Muscle of leg (tissue), 3 donors: ENCODE measurements at regions not wholly inside any gene's neighbourhood (a gene's known extent, or its start where the extent isn't known, plus 50 kb on each side); places are given as distances from the start of the nearest gene placed in this dataset.
A peak's percentile ranks its signal among the peaks of the same experiment; 100 is the strongest.
"Not testable (repeated sequence)": the region's sequence is repeated elsewhere in the genome, so short reads cannot be mapped to it uniquely, and the experiment has no call there.

Experiments used
- DNase-seq: peaks from one replicate; pipeline ENCODE4 v3.0.0; 2013
- H3K27ac ChIP-seq: one replicate; pipeline ENCODE4 v1.5.1; 2013; ENCODE audit warnings: mild to moderate bottlenecking, low read length, control low read depth
- H3K27me3 ChIP-seq: one replicate; pipeline ENCODE4 v1.6.1; 2013; ENCODE audit warnings: low read length; ENCODE audit not compliant: control insufficient read depth, insufficient read depth
- H3K36me3 ChIP-seq: one replicate; pipeline ENCODE4 v1.6.1; 2013; ENCODE audit warnings: low read length; ENCODE audit not compliant: control insufficient read depth, insufficient read depth
- H3K4me1 ChIP-seq: one replicate; pipeline ENCODE4 v1.6.1; 2013; ENCODE audit warnings: low read length; ENCODE audit not compliant: control insufficient read depth, insufficient read depth
- H3K4me3 ChIP-seq: one replicate; pipeline ENCODE4 v1.5.1; 2013; ENCODE audit warnings: low read length, control low read depth
- H3K9me3 ChIP-seq: replicated peaks from 2 replicates; pipeline ENCODE4 v1.6.1; 2013; ENCODE audit warnings: low read depth, low read length; ENCODE audit not compliant: control insufficient read depth
- WGBS: methylation state at CpG from one replicate; pipeline ENCODE4 v1.1.5; 2013; ENCODE audit warnings: missing lambda C conversion rate; ENCODE audit not compliant: insufficient coverage; 5-methylcytosine and 5-hydroxymethylcytosine counted together

GRCh38 chr7:82600531-82600930, 157.0 kb upstream of the CACNA2D1 start:
- DNase-seq = no peak
- no CpG with 5 or more reads among the region's 3 CpGs for WGBS
- Histone ChIP-seq H3K27me3 (no peaks in the 10 kb centered on the region), H3K36me3 (no peaks in the 10 kb centered on the region), H3K27ac (no peak overlapping the region), H3K4me3 (no peak overlapping the region), H3K4me1 (no peaks in the 10 kb centered on the region), H3K9me3 (no peaks in the 10 kb centered on the region)

- H3K4me1 ChIP-seq = no peaks in the 10 kb centered on the region
- H3K27ac ChIP-seq = no peak overlapping the region
- H3K4me3 ChIP-seq = no peak overlapping the region
- H3K36me3 ChIP-seq = no peaks in the 10 kb centered on the region
- DNase-seq = no peak
- no peaks in the 10 kb centered on the region for H3K27me3 ChIP-seq
- no peaks in the 10 kb centered on the region for H3K9me3 ChIP-seq
Measured at GRCh38 chr7:82599895-82600294, 156.3 kb upstream of the CACNA2D1 start.

GRCh38 chr7:82598958-82599357, 155.4 kb upstream of the CACNA2D1 start:
- Histone ChIP-seq H3K4me1 (no peaks in the 10 kb centered on the region), H3K27me3 (no peaks in the 10 kb centered on the region), H3K36me3 (no peaks in the 10 kb centered on the region), H3K27ac (no peak overlapping the region), H3K4me3 (no peak overlapping the region), H3K9me3 (no peaks in the 10 kb centered on the region)
- no CpG with 5 or more reads among the region's 1 CpG for WGBS
- no peak for DNase-seq

GRCh38 chr7:82595795-82596194, 152.2 kb upstream of the CACNA2D1 start:
- not testable (repeated sequence) for DNase-seq, H3K27ac ChIP-seq, H3K9me3 ChIP-seq, H3K4me3 ChIP-seq, H3K4me1 ChIP-seq, H3K36me3 ChIP-seq, H3K27me3 ChIP-seq
- no CpG with 5 or more reads among the region's 3 CpGs for WGBS

GRCh38 chr7:82595176-82595575, 151.6 kb upstream of the CACNA2D1 start:
- Histone ChIP-seq H3K27me3 (no peaks in the 10 kb centered on the region), H3K9me3 (no peaks in the 10 kb centered on the region), H3K4me3 (no peak overlapping the region), H3K27ac (no peak overlapping the region), H3K36me3 (no peaks in the 10 kb centered on the region), H3K4me1 (no peaks in the 10 kb centered on the region)
- no peak for DNase-seq

- Histone ChIP-seq H3K27ac (no peak overlapping the region), H3K36me3 (no peaks in the 10 kb centered on the region), H3K4me1 (no peaks in the 10 kb centered on the region), H3K27me3 (no peaks in the 10 kb centered on the region), H3K9me3 (no peaks in the 10 kb centered on the region), H3K4me3 (no peak overlapping the region)
- no CpG with 5 or more reads among the region's 6 CpGs for WGBS
- no peak for DNase-seq
Measured at GRCh38 chr7:82594665-82595064, 151.1 kb upstream of the CACNA2D1 start.

GRCh38 chr7:82593780-82594179, 150.2 kb upstream of the CACNA2D1 start:
- Histone ChIP-seq H3K4me1 (no peaks in the 10 kb centered on the region), H3K9me3 (no peaks in the 10 kb centered on the region), H3K4me3 (no peak overlapping the region), H3K27me3 (no peaks in the 10 kb centered on the region), H3K27ac (no peak overlapping the region), H3K36me3 (no peaks in the 10 kb centered on the region)
- DNase-seq = no peak
- no CpG with 5 or more reads among the region's 3 CpGs for WGBS

GRCh38 chr7:82592416-82592815, 148.8 kb upstream of the CACNA2D1 start:
- no CpG with 5 or more reads among the region's 1 CpG for WGBS
- H3K4me3 ChIP-seq = no peak overlapping the region
- no peak overlapping the region for H3K27ac ChIP-seq
- no peaks in the 10 kb centered on the region for H3K9me3 ChIP-seq
- H3K36me3 ChIP-seq = no peaks in the 10 kb centered on the region
- no peaks in the 10 kb centered on the region for H3K27me3 ChIP-seq
- DNase-seq = no peak
- no peaks in the 10 kb centered on the region for H3K4me1 ChIP-seq

GRCh38 chr7:82579047-82579446, 135.5 kb upstream of the CACNA2D1 start:
- DNase-seq = no peak
- no peaks in the 10 kb centered on the region for H3K27me3 ChIP-seq
- no peak overlapping the region for H3K27ac ChIP-seq
- no peaks in the 10 kb centered on the region for H3K36me3 ChIP-seq
- no peaks in the 10 kb centered on the region for H3K4me1 ChIP-seq
- no CpG with 5 or more reads among the region's 3 CpGs for WGBS
- H3K9me3 ChIP-seq = no peaks in the 10 kb centered on the region
- no peak overlapping the region for H3K4me3 ChIP-seq

- 43% methylated on average over 1 of the region's 1 CpG for WGBS
- no peak overlapping the region for H3K27ac ChIP-seq
- H3K36me3 ChIP-seq = no peaks in the 10 kb centered on the region
- no peak overlapping the region for H3K4me3 ChIP-seq
- H3K4me1 ChIP-seq = no peaks in the 10 kb centered on the region
- no peaks in the 10 kb centered on the region for H3K9me3 ChIP-seq
- H3K27me3 ChIP-seq = no peaks in the 10 kb centered on the region
- DNase-seq = peak; percentile 34
Measured at GRCh38 chr7:82578430-82578829, 134.9 kb upstream of the CACNA2D1 start.

- WGBS = 20% methylated on average over 2 of the region's 9 CpGs
- Histone ChIP-seq H3K36me3 (no peaks in the 10 kb centered on the region), H3K27me3 (no peaks in the 10 kb centered on the region), H3K27ac (no peak overlapping the region), H3K4me1 (no peaks in the 10 kb centered on the region), H3K9me3 (no peaks in the 10 kb centered on the region), H3K4me3 (no peak overlapping the region)
- DNase-seq = peak; percentile 92
Measured at GRCh38 chr7:82572195-82572880, 128.8 kb upstream of the CACNA2D1 start.
